Activated T-cell treated with anti-CD3 and anti-CD28 coated beads for 48 hours (primary cell): ENCODE measurements at regions not wholly inside any gene's neighbourhood (a gene's known extent, or its start where the extent isn't known, plus 50 kb on each side); places are given as distances from the start of the nearest gene placed in this dataset.
"Not testable (repeated sequence)": the region's sequence is repeated elsewhere in the genome, so short reads cannot be mapped to it uniquely, and the experiment has no call there.

Source experiments
- DNase-seq: peaks from one replicate; pipeline ENCODE4 v3.0.0-alpha.2; 2020; ENCODE audit warnings: low read depth

DNA sequence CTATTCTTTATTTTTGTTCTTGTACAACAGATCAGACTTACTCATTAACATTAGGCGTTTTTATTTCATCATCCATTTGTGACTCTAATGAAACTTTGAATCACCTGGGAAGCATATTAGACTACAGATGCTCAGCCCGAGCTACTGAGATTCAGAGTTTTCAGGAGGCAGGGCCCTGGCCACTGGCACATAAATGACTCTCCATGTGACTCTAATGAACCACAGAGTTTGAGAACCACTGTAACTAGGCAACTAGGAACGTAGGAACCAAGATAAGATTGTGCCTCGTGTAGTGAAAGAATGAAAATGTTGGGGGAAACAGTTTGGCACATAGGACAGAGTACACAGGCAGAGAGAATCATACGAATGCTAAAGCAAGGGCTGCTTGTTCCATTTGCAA is 405.9 kb upstream of the BTBD3 start:
- DNase-seq: no peak

DNA sequence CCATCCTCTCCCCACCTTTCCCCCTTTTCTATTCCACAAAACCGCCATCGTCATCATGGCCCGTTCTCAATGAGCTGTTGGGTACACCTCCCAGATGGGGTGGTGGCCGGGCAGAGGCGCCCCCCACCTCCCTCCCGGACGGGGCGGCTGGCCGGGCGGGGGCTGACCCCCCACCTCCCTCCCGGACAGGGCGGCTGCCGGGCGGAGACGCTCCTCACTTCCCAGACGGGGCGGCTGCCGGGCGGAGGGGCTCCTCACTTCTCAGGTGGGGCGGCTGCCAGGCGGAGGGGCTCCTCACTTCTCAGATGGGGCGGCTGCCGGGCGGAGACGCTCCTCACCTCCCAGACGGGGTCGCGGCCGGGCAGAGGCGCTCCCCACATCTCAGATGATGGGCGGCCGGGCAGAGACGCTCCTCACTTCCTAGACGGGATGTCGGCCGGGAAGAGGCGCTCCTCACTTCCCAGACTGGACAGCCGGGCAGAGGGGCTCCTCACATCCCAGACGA is 404.4 kb upstream of the BTBD3 start:
- not testable (repeated sequence) for DNase-seq

DNA sequence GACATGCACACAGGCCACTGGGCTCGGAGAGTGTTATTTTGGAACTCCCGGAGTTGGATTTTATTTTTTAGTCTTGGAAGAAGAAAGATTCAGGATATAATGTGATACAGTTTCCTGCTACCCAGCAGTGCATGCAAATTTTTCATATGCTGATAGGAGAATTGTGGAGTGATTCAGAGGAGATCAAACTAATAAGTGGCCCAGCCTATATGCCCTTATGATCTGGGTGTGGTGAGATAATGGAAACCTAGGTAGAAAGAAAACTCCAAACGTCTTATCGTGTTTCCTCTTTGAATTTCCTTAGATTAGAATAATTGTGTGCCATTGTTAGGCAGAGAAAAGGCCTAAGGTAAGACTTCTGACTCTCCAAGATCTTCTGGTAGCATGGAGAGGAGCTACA is 401.2 kb upstream of the BTBD3 start:
- DNase-seq: no peak

DNA sequence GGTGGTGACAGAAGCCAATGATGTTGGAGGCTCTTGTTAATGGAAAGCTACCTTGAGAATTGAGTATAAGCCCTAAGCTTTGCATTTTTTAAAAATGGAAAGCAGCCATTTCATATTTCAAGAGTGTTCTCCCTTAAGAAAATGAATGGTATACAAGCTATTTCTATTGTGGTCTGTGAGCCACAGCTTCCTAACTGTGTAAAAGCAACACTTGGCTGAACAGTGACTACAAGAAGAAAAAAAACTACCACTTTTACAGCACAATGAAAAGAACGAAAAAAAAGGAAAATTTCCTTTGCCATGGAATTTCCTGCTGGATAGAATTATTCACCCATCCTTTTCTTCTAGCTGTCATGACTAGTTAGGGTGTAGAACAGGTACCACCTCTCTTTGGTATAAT is 397.1 kb upstream of the BTBD3 start:
- no peak for DNase-seq

DNA sequence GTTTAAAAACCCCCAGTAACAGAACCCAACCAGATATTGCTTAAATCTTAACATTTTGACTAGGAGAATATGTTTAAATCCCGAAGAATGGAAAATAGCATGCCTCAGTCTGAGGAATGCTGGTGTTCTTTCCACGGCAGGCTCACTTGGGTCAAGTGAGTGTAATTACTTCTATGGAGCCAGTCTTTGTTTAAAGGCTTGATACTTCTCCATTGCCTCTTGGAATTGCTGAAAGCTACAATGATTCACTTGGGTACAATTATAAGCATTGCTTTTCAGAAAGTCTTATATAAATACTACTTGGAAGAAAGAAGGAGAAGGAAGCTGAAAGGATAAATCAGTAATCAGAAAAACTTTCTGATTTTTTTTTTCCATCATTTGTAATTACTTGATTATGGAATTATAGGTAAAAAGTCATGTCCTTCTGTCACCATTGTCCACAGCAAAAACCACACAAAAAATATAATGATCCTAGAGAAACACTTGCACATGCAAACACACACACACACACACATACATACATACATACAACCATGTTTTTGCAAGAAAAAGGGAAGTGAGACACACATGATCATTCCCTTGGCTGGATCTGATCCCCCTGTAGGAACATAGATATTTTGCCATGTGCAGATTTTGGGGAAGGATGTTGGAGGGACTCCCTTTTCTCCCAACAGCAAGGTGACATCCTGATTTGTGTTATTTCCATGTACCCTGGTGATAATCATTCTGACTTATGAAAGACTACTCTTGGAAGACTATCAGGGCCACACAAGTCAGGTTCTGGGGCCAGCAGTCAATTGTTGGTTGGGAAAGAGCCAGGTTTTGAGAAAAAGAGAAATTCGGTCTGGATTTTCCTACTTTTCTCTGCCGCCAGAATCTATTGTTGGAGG is 396.0 kb upstream of the BTBD3 start:
- no peak for DNase-seq

DNA sequence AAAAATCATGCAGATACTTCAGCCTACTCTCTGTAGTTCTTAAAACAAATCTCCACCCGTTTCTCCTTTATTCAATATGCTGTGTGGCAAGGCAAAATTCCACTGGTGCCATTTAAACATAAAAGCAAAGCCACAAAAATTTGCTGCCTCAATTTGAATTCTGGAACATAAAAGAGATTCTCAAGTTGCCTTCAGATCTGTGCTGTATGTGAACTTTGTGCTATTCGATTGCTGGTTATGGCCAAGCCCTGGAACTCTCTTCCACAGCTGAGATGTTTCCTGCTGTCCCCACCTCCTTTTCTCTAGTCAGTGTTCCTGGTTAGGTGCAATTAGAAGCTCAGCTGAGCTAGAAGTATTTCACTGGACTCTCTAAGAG is 395.3 kb upstream of the BTBD3 start:
- DNase-seq: no peak

DNA sequence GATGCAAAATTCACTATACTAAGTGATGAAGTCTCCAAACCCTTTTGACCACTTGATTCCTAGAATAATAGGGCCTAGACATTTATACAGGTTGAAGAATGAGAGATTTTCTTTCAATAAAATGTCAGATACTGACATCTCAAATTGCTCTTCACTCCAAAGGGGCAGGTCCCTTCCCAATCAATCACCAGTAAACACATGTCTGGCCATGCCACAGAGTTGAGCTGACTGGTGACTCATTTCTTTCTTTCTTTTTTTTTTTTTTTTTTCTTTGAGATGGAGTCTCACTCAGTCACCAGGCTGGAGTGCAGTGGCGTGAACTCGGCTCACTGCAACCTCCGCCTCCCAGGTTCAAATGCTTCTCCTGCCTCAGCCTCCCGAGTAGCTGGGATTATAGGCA is 388.6 kb upstream of the BTBD3 start:
- DNase-seq: no peak

DNA sequence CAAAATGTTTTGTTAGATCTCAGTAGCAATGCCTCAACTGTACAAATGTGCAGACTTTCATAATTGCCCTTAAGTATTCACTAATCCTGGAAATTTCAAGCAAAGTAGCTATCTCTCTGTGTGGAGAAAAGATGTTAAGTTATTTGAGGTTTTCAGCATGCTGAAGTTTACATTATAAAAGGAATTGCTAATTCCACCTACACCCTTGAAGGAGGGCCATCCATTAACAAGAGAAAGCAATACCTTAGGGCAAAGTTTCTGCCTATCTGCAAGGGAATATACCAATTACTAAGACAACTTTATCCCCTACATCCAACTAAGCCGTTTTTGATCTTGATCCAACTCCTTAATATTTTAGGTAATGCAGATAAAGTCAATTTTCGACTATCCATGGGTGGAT is 380.7 kb upstream of the BTBD3 start:
- no peak for DNase-seq

DNA sequence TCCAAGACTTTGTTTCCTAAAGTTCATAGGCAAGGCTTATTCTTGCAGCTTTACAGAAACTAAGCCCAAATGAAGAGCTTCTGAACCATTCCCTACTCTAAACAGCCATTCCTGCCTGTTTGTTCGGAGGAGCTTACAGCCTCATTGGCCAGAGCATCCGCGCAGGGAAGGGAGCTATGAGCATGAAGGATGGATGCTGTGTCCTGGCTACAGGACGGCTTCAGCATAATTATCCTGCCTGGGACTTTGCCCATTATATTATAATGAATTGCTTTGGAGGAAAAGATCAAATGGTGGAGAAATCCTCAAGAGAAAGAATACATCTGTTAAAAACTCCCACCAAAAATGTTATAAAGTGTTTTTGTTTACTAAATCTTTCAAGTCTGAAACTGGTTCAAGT is 378.2 kb upstream of the BTBD3 start:
- DNase-seq: no peak

DNA sequence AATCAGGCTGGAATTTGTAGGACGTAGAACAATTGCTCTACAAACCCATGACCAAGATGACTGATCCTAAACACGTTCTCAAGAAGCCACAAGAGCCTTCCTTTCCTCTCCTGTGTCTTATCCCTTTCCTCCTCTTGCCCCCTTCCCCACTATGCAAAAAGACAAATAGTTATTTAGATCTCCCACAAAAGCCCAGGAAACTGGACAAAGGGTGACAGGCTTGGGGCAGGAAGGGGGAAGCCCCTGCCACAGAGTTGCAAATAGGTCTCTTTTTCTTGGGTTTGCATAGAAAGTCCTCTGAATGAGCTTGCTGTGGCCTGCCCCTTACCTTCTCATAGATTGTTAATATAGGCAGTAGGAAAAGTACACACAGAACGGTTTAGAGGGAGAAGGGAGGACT is 377.1 kb upstream of the BTBD3 start:
- no peak for DNase-seq

DNA sequence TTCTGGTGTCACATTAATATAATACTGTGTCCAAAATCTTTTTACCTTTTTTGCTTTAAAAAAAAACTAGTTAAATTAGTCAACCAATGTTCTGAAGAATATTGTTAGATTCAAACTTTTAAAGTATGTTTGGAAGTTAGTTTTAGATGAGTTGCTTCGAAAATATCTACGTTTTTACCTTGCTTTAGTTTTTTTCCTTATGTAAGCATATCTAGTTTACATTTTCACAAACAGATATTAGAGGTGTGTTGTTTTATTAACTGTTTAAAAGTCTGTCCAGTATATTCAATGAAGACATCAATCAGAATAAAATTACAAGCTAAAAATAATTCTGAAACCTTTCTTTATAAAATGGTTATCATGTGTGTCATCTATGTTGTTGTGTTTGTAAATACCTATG is 375.0 kb upstream of the BTBD3 start:
- DNase-seq: no peak

DNA sequence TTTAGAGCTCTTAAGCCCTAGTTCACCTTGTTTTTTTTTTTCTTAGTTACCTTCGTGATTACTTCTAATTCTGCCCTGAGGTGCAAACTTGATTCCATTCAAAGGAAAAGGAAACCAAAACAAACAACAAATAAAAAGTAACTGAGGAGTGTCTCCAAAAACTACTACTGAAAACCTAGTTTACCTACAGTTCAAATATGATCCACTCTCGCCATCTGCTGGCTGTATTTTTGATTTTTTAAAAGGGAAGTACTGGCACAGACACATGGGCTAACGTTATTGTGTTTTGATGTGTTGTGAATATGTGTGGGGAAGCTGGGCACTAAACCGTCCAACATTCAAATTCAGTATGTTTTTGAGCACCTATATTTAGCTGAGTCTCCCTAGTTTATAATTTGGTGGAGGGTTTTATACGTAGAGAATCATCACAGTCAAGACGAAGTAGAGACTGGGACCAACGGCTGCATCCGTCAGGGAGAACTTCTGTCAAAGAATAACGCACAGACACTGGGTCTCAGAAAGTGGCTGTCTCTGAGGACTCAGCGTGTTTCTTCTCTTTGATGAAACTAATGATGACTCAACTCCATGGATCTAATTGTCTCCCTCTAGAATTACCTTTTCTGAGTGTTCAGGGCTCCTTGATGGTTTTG is 373.5 kb upstream of the BTBD3 start:
- DNase-seq: no peak

DNA sequence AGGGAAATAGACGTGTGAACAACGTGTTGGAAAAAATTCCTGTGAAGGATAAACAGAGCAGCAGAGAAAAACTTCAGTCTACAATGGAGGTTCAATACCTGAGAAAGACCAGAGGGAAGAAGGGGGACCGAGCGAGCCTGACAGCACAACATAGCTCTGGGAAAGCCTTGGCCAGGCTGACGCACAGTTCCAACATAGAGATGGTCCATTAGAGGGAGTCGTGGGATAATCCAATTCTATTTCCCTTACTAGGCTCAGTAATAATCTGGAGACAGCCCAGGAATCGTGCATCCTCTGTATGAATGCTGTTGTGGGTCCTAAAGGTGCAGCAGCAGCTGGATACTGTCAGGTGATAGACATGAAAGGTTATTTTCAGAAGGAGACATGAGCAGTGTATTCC is 370.8 kb upstream of the BTBD3 start:
- DNase-seq: no peak

DNA sequence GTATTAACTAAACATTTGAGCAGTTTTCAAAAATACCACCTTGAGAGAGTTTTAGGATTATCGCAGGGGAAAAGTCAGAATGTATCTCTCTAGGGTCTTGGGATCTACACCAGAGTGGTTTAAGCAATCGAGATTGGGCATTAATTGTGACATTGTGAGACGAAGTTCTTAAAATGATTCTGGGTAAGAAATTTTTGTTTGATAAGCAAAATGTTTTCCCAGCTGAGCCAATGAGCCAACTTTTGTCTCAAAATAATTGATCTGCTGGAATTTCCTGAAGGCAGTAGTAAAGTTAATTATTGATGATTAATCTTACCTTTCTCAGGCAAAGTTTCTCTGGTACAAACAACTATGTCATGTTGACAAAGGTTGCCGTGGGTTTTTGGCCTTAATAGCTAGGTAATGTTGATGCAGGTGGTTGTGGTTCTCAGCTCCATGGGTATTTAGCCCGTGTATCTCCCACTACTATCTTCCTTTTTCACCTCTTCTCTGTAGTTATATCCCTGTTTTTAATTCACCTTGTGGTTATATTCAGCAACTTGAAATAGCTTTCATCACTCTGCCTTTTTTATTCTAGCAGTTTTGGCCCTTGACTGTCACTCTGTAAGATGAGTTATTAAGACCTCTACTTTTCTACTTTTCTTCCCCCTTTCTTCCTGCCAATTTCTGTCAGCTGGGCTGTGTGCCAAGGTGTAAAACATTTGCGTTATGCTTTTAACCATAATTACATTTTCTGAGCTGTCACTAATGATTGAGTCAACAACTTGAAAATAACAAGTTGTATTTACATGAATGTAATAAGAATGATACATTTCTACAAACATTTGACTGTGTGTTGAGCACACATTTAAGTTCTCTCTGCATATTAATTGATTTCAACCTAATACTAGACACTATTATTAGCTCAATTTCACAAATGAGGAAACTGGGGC is 368.3 kb upstream of the BTBD3 start:
- DNase-seq: no peak

DNA sequence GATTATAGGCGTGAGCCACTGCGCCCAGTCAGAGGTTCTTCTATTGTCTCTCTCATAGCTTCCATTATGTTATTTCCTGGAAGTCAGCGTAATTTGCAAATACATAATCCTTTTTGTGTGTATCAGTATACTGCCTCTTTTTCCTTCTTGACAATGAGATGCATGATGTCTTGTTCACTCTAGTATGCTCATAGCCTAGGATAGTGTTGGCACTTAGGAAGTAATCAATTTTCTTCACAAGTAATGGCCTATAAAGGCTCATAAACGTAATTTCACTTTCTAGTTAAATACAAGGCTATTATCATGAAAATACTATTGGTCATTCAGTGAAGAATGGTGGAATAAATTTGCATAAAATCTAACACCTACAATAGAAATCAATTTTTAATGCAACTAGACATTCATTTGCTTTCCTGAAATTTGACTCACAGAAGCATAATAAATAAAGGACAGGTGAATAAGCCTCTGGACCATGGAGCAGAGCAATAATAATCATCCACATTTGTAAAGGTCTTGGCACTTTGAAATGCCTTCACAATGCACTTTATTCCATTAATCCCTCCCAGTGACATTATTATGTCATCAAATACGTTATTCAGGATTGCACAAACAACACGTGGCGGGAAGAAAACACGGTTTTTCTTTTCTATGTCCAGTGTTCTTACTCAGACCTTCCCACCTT is 366.9 kb upstream of the BTBD3 start:
- no peak for DNase-seq

DNA sequence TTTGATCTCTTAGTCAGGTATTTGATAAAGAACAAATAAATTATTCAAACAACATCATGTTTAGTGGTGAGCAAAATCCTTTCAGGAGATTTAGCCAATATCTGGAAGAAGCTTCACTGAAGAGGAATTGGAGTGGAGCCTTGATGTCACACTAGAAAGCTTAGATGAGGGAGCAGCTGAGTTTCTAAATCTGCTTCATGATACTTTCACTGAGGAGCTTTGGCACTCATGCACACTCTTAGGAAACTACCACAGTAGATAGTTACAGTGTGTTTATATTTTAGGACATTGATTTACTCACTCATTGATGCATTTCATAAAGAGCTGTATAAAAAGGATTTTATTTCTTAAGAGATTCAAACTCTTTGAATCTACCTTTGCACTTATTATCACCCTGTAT is 366.2 kb upstream of the BTBD3 start:
- DNase-seq: no peak

DNA sequence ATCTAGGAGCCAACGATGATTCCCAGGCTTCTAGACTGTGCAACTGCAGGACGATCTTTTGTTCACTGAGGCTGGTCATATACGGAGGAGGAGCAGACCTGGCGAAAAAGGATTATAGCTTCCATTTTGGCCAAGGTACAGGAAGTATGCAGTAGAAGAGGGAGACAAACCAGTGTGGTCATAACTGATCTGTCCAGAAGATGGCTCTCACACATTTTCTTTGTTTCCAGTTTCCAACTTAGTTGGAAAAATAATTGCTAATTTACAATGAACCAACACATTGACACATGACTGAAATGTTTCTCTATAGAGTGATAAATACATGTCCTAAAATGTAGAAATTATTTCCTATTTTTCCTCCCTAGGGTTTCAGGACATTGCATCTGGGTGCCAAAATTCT is 364.1 kb upstream of the BTBD3 start:
- DNase-seq: no peak

DNA sequence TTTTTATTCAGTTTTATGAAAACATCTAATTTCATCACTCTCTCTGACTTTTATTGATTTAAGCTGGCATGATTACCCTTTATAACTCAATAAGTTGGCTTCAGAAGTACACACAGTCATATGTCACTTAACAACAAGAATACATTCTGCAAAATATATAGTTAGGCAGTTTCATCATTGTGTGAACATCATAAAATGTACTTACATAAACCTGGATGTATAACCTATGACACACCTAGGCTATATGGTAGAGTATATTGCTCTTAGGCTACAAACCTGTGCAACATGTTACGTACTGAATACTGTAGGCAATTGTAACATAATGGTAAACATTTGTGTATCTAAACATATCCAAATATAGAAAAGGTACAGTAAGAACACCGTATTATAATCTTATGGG is 362.2 kb upstream of the BTBD3 start:
- no peak for DNase-seq

DNA sequence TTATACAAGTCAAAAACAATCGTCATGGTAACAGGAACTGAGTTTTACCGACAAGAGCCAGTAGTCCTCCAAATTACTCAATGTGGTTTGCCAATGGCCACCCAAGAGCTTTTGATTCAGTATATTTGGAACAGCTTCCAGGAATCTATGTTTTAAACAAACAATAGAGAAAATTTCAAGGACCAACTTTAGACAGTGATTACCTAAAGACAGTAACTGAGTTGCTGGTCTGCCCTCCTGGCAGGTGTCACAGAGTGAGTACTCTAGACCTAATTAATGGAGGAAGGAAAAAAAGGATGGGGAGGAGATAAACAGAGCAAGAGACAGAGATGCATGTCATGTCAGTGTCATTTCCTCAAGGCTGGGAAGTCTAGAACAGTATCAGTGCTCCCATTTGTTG is 361.3 kb upstream of the BTBD3 start:
- no peak for DNase-seq

DNA sequence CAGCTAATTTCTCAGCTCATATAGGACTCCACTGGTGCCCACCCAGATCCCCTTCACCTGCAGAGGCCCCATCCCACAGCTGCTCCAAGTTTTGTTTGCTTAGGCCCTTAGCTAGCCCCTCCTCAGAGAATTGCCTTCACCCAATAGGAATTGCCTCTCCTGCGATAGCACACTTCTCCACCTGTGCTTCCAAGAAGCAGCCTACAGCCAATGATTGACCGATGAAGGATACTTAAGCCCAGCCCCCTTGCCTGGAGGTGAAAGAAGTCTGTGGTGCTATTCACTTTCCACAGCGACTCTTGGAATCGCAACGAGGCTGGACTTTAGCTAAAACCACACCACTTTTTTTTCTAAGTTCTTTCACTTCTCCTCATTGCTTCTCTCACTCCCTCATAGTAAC is 353.2 kb upstream of the BTBD3 start:
- no peak for DNase-seq

DNA sequence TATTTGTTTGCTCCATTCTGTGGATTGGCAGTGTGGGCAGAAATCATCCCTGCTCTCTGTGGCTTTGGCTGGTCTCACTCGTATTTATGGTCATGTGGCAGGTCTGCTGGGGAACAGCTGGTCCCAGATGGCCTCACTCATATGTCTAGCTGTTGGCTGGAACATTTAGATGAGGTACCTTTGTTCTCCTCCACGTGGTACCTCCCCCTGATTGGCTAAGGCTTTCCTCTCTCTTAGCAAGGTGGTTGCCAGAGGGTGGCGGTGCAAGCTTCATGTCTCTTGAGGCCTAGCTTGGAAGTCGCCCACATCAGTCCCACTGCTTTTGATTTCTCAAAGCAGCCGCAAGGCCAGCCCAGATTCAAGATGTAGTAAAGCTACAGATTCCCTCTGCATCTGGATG is 348.5 kb upstream of the BTBD3 start:
- DNase-seq: no peak

DNA sequence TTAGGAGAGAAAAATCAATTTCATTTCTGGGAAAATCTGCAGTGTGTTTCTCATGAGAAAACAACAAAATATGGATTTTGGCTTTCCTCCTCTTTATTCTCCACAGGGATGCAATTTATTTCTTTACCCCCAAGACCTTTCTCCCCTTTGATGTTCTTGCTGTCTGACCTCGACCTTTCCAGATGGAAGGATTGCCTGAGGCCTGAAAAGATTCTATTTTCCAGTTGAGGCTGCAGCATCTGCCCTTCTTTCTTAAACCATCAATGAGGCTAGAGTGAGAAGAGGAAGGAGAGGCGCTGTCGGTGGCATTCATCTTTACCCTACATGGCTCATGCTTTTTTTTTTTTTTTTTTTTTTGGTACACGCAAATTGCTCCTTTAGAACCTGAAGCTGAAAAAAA is 344.2 kb upstream of the BTBD3 start:
- no peak for DNase-seq
